Hematopoietic multipotent progenitor cell treated with erythropoietin and hydrocortisone succinate and interleukin-3 and kit ligand, for 8 days (in vitro differentiated cells): ENCODE measurements at regions not wholly inside any gene's neighbourhood (a gene's known extent, or its start where the extent isn't known, plus 50 kb on each side); places are given as distances from the start of the nearest gene placed in this dataset.
A peak's percentile ranks its signal among the peaks of the same experiment; 100 is the strongest.

ENCODE experiments used
- DNase-seq: peaks from one replicate; pipeline ENCODE4 v3.0.0-alpha.2; 2015

GRCh38 chrX:20461576-20461975, 194.9 kb upstream of the RPS6KA3 start:
- DNase-seq, result no peak

GRCh38 chrX:20461002-20461401, 194.3 kb upstream of the RPS6KA3 start:
- DNase-seq, result no peak

GRCh38 chrX:20459410-20460350, 193.0 kb upstream of the RPS6KA3 start:
- no peak for DNase-seq

- DNase-seq, result no peak
Measured at GRCh38 chrX:20456971-20457370, 190.3 kb upstream of the RPS6KA3 start.

- no peak for DNase-seq
Measured at GRCh38 chrX:20455001-20455400, 188.3 kb upstream of the RPS6KA3 start.

GRCh38 chrX:20454117-20454516, 187.4 kb upstream of the RPS6KA3 start:
- no peak for DNase-seq

- DNase-seq, result no peak
Measured at GRCh38 chrX:20452487-20452886, 185.8 kb upstream of the RPS6KA3 start.

GRCh38 chrX:20451929-20452328, 185.2 kb upstream of the RPS6KA3 start:
- no peak for DNase-seq

GRCh38 chrX:20445109-20445508, 178.4 kb upstream of the RPS6KA3 start:
- DNase-seq, result no peak

GRCh38 chrX:20442597-20442996, 175.9 kb upstream of the RPS6KA3 start:
- peak; percentile 74 for DNase-seq

- no peak for DNase-seq
Measured at GRCh38 chrX:20441123-20441522, 174.4 kb upstream of the RPS6KA3 start.

GRCh38 chrX:20438871-20439526, 172.3 kb upstream of the RPS6KA3 start:
- DNase-seq, result no peak

- peak; percentile 2 for DNase-seq
Measured at GRCh38 chrX:20437683-20438082, 171.0 kb upstream of the RPS6KA3 start.

- no peak for DNase-seq
Measured at GRCh38 chrX:20435913-20436312, 169.2 kb upstream of the RPS6KA3 start.

GRCh38 chrX:20434986-20435385, 168.3 kb upstream of the RPS6KA3 start:
- no peak for DNase-seq

- DNase-seq, result no peak
Measured at GRCh38 chrX:20433388-20433775, 166.7 kb upstream of the RPS6KA3 start.

- DNase-seq, result no peak
Measured at GRCh38 chrX:20432746-20433387, 166.2 kb upstream of the RPS6KA3 start.

GRCh38 chrX:20432048-20432447, 165.3 kb upstream of the RPS6KA3 start:
- DNase-seq, result no peak

- DNase-seq, result no peak
Measured at GRCh38 chrX:20431486-20431885, 164.8 kb upstream of the RPS6KA3 start.

- no peak for DNase-seq
Measured at GRCh38 chrX:20427173-20427770, 160.6 kb upstream of the RPS6KA3 start.

GRCh38 chrX:20421697-20422096, 155.0 kb upstream of the RPS6KA3 start:
- no peak for DNase-seq

- DNase-seq, result no peak
Measured at GRCh38 chrX:20421275-20421674, 154.6 kb upstream of the RPS6KA3 start.

- no peak for DNase-seq
Measured at GRCh38 chrX:20420058-20420457, 153.3 kb upstream of the RPS6KA3 start.
